Right renal cortex interstitium (tissue), 3 donors: ENCODE measurements at regions not wholly inside any gene's neighbourhood (a gene's known extent, or its start where the extent isn't known, plus 50 kb on each side); places are given as distances from the start of the nearest gene placed in this dataset.

ENCODE experiments used
- DNase-seq, 3 donors: peaks; one replicate each; pipeline ENCODE4 v3.0.0-alpha.2; 2013; ENCODE audit warnings: low read depth in 3 of 3, low spot score in 2 of 3

DNA sequence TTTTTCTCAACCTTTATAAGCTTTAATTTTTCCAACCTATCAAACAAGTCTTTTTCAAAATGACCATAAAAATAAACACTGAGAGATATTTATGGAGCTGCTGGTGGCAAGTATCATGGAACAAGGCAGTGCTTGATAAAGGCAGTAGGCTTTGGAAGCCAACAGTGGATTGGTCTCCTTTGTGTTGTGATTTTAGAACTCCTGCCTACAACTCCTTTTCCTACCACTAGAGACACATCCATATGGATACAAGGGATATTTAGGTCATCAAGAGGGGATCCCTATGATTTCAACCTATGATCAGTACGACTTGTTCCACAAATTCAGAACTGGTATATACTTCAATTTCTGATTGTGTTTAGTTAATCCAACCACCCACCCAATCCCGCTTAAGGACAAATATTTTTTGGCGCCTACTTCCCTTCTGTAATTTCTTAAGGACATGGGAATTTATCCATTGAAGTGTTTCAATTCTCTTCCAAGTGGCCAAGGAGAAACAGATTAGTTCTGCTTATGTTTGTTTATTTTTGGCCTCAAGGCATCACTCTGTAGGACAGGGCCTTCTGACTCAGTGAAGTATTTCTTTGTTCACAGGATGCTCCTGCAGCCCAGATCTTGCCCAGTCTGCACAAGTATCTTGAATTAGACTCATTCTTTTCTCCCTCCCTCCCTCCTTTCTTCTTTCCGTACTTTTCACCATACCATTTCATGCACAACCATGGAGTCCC is 2119.6 kb upstream of the PIK3C3 start:
- DNase-seq, result no peak

DNA sequence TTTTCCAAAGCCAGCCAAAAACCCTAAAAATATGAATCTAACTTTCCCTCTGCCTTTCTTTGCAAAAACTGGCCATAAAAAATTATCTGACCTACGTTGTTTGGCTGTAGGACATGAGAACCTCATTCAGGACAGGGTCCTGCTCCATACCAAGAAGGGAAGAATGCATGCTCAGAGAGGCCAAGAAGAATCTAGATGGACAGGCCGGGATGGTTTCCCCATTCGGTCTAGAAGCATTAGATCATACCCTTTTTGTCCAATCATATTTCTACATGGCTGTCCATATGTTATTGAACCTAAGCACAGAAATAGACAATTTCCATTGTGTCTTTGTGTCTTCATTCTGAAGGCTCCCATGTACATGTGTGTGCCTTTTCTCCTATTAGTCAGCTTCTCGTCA is 2120.4 kb upstream of the PIK3C3 start:
- no peak for DNase-seq

DNA sequence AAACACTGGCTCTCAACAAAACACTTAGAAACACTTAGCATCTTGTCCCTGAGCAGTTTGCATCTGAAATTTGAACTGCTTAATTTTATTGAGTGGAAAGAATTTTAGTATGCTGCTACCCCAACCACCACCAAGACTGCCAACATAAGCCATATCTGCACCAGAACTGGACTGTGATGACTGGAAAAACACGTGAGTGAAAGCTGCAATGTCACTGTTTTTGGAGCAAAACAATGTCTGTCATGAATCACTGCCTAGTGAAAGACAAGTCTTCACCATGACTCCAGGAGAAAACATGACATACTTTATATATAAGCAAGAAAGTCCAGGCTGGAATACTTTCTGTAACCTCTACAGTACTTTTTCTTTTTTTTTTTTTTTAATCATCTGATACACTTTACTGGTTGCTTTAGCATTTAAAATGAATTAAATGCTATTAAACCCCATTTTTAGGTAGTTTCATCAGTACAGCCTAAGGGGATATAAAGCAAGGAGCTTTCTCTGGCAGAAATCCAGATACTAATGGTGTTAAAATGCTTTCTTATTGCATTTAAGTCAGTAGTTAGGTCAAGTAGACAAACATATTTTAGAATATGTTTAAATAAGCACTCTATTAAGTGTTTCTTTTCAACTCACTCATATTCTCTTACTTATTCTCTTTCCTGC is 2129.4 kb upstream of the PIK3C3 start:
- no peak for DNase-seq

DNA sequence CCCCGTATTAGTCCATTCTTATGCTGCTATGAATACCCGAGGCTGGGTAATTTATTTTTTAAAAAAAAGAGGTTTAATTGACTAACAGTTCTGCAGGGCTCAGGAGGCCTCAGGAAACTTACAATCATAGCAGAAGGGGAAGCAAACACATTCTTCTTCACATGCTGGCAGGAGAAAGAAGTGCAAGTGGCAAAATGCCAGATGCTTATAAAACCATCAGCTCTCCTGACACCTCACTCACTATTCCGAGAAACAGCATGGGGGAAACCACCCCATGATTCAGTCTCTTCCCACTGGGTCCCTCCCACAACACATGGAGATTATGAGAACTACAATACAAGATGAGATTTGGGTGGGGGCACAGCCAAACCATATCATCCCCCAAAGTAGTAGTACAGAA is 2148.5 kb upstream of the PIK3C3 start:
- no peak for DNase-seq

DNA sequence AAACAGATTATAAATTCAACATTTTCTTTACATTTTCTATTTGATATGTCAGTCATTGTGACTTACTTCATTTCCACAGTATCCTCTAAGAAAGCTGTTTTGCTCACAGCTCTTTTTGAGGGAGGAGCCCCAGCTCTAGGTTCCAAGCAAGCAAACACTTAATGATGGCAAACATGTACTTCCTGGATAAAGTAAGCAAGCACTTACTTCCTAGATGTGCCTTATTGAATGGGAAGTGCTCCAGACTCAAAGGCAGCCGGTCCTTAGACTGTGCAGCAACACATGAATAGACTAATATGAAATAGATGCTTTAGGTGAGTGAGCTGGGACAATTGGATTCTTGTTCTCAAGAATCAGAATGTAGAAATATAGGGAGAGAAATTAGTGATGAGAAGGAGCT is 2149.8 kb upstream of the PIK3C3 start:
- no peak for DNase-seq

DNA sequence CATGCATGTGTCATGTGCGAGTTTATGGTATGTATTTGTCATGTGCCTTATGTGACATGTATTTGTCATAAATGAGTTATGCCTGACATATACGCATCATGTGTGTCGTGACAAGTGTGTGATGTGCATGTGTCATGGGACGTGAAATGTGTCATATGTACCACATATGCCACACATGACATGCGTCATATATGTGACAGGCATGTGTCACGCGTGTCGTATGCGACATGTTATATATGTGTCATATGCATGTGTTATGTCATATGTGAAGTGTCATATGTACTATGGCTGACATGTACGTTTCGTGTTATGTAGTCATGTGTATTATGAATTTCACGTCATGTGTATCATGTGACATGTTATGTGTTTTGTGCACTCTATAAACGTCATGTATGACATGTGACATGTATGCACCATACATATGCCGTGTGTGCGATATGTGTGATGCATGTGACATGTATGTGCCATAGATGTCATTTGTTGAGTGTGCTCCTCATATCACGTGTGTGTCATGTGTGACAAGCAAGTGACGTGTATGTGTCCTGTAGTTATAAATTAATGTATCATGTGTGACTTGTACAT is 2152.3 kb upstream of the PIK3C3 start:
- DNase-seq, result no peak

DNA sequence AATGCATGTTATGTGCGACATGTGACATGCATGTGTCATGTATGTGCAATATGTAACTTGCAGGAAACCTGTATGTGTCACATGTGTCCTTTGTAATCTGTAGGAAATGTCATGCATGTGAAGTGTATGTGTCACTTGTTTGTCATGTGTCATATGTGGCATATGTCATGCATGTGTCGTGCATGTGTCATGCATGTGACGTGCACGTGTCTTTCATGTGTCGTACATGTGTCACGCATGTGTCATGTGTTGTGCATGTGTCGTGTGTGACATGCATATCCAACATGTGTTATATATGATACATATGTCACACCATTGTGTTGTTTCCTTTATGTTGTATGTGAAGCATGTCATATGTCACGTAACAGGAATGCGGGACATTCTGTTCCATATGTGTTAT is 2153.2 kb upstream of the PIK3C3 start:
- no peak for DNase-seq

DNA sequence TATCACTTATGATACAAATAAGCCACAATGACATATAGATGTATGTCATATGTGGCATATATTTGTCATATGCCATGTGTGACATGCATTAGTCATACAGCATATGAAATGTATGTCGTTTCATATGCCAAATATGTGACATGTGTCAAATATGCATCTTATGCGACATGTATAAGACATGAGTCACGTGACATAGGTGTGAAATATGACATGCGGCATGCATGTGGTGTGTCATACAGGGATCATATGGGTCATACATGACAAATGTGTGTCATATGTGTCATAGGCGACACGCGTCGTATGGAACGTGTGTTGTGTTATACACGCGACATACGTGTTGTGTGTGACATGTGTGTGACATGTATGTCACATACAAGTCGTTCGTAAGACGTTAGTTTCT is 2154.0 kb upstream of the PIK3C3 start:
- no peak for DNase-seq

DNA sequence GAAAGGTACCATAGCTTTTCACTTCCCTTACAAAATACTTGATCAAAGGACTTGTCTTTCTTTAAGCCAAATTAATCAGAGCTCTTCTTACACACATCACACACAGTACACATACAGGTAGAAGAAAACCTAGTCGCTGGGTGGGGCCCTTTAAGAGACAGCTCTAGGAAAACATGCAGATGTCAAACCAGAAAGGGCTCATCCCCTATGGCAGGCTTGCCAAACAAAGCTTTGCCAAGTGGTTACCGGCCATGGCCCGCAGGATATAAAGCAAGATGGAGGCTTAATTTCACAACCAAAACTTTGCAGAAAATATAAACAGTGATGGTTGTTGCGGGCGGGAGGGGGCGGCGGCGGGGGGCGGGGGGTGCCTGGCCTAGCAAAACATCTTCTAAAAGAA is 2156.0 kb upstream of the PIK3C3 start:
- DNase-seq, result no peak

DNA sequence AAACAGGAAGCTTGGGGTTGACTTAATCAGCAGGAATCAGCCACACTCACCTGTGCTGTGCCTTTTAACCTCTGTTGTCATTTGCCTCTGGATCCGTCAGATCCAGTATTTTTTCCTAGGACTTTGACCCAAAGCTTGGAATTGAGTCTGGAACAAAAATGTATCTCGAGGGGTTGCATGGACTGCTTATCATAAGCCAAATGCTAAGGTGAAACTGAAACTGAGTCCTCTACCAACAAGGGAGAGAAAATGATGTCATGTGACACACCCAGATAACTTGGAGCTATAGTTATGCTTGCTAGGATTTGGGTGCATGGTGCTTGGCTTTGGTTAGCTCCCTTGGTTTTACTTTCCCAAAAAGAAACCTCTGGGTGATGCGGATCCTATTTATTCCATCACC is 2158.6 kb upstream of the PIK3C3 start:
- no peak for DNase-seq

DNA sequence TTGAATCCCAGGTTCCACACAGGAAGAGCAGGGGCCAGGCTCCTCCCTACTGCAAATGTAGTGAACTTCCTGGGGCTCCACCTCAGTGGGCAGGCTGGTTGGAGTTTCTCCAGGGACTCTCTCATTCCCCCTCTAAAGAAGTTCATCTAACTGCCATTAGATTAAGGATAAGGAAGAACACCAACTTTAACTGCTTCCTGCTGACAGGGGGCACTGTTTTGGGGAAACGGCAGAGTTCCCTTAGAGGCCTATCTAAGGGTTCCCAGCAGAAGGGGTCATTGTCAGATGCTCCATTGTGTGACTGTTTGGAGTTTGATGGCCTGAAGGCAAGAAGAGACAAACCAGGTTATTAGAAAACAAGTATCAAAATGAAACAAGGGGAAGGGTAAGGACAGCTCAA is 2159.7 kb upstream of the PIK3C3 start:
- no peak for DNase-seq

DNA sequence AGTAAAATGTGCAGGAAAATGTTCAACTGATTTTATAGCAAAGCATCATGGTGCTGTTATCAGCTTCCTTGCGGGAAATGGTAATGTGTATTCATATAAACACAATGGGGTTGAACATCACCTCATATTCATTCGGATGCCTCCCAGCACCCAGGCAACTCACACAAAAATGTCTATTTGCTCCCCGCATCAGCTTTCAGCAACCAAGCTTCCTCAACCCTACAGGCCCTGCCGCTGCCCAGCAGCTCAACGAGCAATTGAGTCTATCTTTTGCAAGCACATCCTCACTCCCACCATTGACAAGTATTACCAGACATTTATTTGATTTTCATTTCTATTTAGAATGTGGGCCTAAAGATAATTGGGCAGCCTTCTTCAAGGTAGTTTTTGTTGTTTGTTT is 2161.4 kb upstream of the PIK3C3 start:
- no peak for DNase-seq

DNA sequence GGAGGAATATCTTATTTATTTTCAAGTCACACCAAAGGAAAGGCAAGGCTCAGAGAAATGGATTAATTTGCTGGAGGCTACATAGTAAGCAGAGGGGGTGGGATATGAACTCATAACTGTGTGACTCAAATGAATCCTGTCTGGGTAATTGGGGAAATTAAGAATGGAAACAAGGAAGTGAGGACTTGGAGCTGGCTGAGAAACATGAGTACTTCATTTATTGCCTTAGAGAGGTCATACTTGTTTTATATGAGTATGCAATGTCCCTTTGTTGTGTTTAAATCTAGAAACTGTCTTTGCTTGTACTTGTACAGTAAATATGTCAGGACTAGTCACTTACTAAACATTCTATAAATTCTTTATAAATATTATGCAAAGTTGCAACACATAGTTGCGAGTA is 2166.7 kb upstream of the PIK3C3 start:
- no peak for DNase-seq

DNA sequence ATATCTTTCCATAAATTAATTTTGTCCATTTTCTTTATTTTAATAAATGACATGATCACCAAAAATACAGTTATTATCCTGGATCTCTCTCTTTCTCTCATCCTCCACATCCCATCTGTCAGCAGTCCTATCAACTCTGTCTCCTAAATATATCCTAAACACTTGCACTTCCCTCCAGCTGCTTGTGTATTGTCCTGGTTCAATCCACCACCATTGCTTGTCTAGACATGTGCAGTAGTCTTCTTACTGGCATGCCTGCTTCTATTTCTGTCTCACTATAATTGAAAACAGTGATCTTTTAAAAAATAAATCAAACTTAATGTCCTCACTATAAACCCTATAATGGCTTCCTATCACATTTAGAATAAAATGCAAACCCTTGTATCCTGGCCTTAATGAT is 2168.6 kb upstream of the PIK3C3 start:
- no peak for DNase-seq

DNA sequence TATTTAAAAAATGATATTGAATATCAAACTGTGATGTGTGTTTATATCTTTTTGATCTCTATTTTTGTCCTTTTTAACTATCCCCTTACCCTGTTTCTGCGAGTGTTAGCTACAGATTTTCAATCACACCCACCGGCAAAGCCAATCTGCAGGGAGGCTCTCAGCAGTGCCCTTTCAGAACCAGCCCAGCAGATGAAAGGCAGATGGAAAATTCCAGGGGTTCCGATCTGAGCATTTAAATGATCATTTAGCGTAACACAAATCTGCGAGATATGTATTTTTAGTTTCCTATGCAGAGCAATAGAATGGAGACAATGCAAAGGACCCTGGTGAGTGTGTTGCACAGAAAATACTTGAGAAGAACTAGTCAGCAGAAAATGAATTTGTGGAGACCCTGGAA is 2170.5 kb upstream of the PIK3C3 start:
- DNase-seq, result no peak

DNA sequence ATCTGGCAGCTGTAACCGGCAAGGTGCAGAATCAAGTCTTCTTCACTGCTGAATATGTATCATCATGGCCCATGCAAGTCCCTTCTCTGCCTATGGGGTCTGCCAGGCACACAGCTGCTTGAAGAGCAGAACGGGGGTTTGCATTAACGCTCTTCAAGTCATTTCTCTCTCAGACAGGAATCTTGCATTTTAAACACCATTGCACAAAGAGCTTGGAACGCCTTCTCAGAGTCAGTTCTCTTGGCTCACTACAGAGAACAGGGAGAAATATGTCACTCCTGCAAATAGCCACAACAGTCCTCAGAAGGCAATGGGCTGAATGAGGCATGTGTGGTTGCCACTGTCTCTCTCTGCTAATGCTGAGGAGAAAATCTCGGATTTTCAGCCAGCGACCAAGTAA is 2173.5 kb upstream of the PIK3C3 start:
- DNase-seq, result no peak

DNA sequence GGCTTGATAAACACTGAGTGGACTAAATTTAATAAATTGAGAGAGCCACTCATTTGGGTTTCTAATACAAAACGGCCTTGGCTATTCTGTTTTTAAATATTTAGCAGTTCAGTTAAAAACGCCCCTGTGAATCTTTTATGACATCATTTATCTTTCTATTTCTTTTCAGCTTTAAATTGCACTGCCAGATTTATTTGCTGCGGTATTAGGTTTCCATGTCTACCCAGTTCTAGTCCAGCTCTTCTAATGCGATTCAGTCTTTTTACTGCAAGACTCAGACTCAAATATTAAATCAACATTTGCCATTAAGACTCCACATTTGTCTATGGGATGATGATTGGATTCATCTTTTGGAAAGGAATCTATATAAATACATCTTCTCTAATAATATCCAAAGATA is 2174.3 kb upstream of the PIK3C3 start:
- no peak for DNase-seq

DNA sequence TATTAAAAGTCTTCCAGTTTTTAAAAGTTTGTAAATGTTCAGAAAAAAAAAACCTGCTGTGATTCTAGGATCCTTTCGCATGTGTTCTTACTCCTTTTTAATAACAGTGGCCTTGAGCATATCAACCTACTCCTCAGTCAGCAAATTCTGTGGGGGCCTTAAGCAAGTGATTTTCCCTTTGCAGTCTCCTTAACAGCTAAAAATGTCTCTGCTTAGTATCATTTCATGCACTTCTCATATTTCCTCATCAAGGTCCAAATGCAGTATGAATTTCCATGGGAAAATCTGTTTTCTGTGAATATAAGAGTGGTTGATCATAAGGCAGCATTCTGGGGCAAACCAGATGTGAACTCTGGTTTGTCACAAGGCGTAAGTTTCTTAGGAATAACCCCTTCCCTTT is 2175.1 kb upstream of the PIK3C3 start:
- DNase-seq, result no peak

DNA sequence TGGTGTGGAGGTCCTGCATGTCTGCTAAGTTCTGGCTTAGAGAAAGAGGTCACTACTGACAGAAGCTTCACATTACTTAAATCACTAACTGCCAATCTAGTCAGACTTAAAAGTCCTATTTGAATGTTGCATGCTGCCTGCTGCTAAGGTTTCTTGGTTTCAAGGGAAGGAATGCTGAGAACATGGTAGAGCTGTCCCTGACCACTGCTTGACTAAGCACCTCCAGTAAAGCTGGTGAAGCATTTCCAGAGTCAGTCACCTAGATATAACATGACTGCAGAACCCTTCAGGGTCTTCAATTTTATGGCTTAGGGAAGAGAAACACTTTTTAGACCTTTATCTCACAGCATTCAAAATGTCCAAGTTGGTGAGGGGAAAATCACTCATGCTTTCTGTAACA is 2178.3 kb upstream of the PIK3C3 start:
- no peak for DNase-seq

DNA sequence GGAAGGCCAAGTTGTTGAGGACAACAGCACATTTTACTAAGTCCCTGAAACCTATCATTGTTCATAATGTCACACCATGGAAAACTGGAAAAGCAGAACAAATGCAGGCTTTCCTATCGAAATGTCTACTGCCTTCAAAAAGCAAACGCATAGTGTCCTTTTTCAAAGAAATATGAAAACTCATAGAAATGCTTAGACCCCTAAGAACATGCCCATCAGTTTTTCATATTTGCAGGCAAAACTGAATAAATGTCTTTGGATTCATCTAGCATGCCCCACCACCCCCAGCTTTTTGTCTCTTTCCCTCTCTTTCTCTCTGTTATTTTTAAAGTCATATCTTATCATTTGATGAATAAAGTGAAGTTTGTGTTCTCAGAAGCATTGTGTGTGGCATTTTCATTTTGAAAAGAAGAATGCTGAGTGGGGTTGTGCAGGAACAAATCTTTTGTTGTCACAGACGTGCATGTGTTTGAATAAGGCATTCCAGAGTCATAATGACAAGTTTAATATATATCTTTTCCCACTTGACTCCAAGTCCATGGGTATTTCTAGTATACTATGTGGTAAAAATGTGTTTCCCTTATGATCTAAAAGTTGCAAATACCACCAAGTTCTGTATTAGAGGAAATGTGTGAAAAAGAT is 2180.0 kb upstream of the PIK3C3 start:
- no peak for DNase-seq

DNA sequence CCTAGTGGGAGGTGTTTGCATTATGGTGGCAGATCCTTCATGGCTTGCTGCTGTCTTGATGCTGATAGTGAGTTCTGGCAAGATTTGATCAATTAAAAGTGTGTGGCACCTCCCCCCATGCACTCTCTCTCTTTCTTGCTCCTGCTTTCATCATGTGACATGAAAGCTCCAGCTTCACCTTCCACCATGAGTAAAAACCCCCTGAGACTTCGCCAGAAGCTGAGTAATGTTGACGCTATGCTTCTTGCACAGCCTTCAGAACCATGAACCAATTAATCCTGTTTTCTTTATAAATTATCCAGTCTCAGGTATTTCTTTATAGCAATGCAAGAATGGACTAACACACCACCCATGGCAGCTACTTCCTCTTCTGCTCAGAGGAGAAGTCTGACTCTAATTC is 2181.4 kb upstream of the PIK3C3 start:
- no peak for DNase-seq
